Stimulated activated CD4-positive, alpha-beta T cell treated with anti-CD3 and anti-CD28 coated beads, TNF-alpha, amount 100 ng/mL, for 1 hour (primary cell): ENCODE measurements at regions not wholly inside any gene's neighbourhood (a gene's known extent, or its start where the extent isn't known, plus 50 kb on each side); places are given as distances from the start of the nearest gene placed in this dataset.
"Not testable (repeated sequence)": the region's sequence is repeated elsewhere in the genome, so short reads cannot be mapped to it uniquely, and the experiment has no call there.

Source experiments
- DNase-seq, 3 donors: peaks; one replicate each; pipeline ENCODE4 v3.0.0-alpha.2; 2020; ENCODE audit warnings: low read depth in 3 of 3, low spot score in 1 of 3

DNA sequence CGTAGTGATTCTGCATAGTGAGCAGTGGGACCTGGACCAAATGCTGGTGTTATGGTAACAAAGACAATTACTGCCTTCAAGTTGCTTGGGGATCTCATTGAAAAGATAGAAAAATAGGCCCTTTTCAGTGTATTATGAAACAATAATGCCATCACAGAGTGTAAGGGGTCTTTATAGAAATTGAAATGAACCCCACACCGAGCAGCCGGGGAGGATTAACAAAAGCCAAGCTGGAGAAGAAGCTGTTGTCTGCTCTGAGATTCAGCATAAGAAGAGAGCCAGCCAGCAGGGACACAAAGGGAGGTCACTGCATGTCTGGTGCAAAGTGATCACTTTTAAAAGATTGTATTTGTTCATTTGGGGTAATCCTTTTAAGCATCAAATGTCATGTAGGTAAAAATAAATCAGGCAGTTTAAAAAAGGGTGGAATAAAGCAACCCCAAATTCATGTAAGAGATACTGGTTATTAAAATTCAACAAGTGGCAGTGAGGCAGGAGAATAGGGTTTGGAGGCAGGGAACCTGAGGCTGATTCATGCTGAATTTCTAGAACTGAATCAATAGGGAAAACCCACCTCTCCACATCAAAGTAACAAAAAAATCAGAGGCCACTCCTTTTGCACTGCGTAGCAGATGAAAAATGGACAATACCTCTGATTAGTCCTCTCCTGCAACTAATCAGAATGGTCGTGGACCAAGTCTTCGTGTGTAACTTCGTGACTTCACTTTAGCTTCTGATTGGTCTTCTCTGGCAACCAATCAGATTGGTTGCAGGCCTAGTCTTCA, 1548.3 kb upstream of the SLC10A2 start:
- DNase-seq: no peak

DNA sequence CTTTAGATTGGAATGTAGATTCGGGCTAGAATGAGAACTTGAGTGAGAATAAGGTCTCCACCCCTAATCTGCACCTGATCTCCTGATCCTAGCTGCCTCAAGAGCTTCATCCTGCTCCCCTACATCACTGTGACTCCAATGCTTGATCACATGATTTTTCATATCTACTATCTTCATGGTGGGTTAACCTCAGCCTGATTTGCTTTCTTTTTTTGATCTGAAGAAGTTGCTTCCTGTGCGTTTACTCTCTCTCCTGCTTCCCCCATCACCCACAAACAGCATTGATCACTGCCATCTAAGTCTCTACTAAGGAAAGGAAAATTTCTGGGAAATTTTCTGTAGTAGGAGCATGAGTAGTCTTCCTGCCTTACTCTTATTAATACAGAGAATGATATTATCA, 1542.1 kb upstream of the SLC10A2 start:
- DNase-seq: no peak

DNA sequence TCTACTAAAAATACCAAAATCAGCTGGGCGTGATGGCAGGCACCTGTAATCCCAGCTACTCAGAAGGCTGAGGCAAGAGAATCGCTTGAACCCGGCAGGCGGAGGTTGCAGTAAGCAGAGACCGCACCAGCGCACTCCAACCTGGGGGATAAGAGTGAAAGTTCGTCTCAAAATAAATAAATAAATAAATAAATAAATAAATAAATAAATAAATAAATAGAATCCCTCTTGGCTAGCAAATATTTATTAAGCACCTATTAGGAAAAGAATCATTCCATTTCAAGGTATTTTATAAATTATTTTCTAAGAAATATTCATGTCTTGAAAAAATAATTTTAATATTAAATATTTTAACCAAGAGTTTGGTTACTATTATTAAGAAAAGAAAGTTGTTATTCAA, 1539.2 kb upstream of the SLC10A2 start:
- DNase-seq: not testable (repeated sequence)

DNA sequence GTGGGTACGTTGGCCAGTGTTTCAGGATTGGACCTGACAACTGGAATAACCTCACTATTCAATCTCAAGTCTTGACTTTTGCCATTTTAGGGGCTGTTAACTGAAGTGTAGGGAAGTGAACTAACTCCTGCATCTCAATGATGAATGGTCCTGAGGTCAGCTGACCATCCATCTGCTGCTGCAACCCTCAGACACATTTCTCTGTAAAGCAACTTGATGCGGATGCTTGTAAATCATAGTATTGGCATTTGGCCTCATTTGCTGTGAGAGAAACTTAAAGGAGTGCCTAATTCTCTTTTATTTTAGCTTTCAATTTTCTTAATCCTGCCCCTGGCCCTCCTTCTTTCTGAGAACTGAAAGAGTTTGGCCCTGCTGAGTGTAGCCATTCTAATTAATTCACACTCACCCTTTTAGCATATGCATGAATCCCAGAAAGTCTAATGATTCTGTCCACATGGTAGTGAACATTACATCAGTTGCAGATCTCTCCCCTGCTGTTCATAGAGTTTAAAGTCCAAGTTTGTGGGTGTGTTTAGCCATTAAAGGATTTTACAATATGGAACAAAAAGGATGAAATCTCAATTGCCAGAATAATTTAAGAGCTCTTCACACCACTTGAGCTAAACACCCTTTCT, 1531.4 kb upstream of the SLC10A2 start:
- no peak for DNase-seq

DNA sequence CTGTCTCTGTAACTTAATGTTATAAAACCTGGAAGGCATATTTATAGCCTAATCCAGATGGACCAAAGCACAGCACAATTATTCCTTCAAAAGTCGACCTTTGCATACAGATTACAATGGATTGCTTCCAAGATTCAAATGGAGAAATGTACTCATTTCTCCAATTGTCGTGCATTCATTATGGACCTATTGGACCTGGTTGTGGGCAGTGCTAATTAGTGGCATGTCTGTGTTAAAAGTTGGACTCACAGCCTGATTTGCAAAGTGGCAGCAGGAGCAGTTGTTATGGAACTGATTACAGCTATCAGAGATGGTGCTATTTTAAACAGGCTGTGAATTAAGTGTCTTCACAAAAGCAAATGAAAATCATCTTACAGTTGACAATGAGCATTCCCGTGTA, 1529.3 kb upstream of the SLC10A2 start:
- no peak for DNase-seq

DNA sequence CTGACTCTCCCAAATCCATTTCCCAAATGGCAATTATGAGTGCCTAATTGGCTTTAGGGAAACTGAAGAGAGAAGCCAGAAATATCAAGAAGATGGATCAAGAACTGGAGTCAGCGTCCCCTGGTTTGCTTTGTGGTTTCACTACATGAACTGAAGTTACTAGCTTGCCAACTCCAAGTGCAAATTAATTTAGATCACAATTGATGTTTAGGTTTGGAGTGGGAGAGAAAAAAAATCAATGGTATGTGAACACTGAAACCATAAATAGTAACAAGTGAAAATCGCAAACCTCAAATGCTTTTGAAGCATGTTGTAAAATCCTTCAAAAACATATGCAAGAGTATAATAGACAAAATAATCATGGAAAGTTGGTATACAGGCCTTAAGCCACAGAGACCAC, 1528.6 kb upstream of the SLC10A2 start:
- DNase-seq: no peak

DNA sequence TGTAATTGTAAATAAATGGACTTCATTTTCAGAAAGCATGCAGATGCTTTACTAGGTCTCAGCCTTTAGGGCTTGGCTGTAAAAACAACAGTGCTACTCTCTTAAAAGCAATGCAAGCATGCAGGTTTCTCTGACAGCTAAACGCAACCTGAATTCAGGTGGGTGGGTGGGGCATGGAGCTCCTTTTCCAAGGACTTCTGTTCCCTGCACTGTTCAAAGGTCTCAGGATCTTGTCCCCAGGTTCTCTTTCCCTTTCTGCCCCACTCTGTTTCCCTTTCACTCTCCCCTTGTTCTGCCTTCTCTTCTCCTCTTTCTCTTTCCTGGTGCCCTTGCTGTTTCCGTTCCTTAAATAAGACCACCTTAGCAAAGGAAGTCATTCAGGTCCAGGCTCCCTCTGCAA, 1527.5 kb upstream of the SLC10A2 start:
- no peak for DNase-seq

DNA sequence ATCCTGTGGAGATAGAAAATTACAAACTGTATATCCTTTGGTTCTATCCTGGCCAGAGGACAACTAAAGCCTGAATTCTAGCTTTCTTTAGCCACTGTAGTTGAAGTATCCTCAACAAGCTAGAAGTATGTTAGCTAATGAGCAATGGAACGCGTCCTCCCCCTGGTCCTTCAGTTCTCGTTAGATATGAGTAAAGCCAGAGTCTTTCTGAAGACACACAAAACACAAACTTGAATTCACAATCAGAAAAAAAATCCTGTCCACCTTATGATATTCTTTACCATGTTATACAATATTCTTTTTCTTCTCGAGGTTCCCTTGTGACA, 1527.0 kb upstream of the SLC10A2 start:
- DNase-seq: no peak

DNA sequence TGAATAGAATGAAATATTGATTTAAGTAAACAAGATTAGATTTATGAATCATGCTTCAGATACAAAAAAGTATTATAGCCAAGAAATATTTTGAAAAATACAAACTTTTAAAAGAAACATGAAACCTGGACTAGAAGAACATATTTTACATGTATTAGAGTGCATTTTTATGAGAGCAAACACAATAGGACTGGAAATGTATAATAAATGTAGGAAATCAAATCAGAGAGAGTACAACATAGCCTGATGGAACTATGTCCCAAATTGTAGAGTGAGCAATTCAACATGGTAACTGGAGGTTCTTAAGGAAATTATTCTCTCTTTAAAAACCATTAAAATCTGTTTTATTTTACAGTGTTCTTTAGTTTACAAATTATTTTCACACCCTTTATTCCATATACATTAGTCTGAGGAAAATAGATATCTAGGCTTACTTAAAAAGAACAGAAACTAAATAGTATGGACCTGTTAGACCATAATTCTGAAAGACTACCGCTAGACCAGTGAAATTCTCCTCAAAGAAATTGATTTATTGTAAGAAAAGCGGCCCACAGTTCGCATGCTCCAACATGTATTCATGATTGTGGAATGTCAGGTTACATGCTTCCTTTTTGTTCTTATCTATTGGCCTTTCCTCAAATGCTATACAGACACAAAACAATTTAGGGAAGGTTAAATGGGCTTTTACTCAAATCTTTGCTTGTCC, 1526.5 kb upstream of the SLC10A2 start:
- DNase-seq: no peak

DNA sequence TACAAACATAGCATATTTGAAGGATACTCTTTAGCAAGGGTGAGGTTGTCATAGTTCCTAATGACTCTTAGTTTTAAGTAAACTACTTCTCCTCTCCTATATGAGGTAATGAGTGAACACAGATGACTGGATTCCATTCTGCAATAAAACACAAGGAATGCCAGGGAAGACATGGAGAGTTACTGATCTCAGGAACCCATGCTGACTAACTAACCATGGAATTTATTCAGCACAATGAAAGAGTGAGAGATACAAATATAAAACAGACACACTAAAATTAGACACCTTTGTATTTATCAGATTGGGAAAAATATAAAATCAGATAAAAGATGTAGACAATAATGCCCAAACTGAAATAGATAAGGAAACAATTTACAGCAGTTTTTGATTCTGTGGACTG, 1525.9 kb upstream of the SLC10A2 start:
- no peak for DNase-seq

DNA sequence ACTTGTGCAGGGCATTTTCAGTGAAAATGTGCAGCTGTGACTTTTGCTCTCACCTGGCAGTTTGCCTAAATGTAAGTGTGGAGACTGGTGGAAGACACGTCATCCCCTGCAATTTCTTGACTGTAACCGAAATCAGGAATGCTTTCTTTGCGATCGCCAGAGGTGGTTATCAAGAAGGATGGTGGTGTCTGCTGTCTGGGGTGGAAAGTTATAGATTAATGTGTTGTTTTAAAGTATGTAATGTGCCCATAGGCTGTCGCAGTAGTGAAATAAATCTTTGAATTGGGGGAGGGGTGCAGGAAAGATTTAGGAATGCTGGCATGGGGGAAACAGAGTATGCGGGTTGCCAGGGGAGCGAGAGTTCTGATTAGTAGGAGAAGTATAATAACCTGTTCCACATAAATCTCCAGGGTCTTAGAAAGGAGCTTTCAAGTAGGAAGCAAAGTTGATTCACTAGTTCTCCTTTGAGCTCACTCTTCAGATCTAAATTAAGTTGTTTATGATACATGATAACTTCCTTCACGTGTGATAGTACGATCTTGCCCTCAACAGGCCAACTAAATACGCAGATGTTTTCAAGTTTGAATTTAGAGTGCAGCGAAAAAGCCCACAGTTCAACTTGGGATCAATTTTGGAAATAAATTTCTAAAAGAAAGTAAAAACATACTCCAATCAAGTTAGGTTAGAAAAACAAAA, 1520.0 kb upstream of the SLC10A2 start:
- no peak for DNase-seq

DNA sequence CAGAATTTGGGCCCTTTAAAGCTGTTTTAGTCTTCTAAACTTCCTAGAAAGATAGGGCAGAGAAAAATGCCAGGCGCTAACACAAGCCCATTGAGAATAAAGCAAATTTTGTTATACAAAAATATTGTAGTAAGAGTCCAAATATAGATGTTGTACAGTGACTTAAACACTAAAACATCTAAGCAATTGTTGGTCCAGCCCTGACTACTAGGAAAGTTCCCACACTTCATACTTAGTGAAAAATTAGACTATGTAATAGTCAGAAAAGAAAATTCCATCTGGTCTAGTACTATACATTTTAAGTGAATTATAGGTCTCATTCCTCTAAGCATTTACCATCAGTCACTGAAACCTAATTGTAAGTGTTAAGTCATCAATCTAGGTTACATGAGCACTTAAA, 1518.3 kb upstream of the SLC10A2 start:
- no peak for DNase-seq

DNA sequence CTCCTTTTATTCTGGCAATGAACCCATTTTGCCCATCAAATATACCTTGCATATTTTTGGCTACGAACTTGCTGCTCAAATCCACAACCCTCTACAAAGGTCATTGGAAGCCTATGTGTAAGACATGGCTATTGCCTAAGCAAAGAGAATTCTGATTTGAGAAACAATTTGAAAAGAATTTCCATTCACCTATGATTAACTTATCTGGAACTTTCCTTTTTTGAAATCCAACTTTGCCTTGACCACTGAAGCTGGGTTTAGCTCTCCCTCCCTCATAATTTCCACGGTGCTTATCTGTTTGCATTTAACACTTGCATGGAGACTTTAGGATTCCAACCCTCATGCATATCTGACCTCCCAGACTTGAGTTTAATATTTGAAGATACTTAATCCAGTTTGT, 1514.7 kb upstream of the SLC10A2 start:
- DNase-seq: no peak

DNA sequence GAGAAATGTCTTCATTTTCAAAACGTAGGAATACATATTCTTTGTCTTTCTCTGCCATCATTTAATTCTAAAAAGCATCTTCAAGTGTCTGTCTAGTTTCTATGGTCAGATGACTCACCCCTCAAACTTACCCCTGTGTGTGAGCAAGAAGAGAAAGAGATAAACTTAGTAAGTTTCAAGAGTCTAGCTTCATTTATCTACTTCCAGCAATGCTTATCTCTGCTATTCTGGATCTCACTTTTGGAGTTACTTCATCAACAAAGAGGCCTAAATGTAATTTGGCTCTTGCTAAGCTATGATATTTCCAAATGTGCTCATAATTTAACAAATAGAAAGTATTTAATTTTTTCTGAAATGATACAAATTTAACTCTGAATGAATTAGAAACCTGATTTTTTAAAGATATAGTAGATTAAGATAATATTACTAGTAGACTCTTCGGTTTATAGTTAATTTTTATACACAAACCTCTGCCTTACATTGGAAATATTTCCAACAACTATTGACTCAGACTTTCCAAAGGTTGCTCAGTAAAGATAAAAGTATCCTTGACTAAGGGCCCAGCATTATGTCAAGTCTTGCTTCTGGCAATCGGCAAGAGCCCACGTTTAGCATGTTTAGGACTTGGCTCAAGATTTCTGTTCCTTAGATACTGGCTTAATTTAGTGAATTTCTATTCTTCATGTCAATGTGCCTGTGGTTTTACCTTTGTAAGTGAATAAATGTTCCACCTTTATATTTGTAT, 1511.0 kb upstream of the SLC10A2 start:
- DNase-seq: no peak

DNA sequence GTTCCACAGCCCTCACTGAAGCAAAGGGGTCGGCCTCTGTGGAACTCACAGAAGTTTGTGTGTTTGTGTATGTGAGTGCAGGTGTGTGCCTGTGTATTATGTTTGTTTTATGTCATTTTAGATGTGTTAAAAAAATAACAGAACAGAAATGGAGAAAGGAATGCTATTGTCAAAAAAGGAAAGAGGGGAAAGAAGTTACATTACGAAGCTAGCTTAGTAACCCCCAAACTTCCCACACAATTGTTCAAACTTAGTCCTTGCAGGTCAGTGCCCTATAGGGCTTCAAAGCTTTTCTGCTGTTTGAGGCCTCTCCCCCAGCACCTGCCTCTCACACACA, 1505.6 kb upstream of the SLC10A2 start:
- DNase-seq: no peak

DNA sequence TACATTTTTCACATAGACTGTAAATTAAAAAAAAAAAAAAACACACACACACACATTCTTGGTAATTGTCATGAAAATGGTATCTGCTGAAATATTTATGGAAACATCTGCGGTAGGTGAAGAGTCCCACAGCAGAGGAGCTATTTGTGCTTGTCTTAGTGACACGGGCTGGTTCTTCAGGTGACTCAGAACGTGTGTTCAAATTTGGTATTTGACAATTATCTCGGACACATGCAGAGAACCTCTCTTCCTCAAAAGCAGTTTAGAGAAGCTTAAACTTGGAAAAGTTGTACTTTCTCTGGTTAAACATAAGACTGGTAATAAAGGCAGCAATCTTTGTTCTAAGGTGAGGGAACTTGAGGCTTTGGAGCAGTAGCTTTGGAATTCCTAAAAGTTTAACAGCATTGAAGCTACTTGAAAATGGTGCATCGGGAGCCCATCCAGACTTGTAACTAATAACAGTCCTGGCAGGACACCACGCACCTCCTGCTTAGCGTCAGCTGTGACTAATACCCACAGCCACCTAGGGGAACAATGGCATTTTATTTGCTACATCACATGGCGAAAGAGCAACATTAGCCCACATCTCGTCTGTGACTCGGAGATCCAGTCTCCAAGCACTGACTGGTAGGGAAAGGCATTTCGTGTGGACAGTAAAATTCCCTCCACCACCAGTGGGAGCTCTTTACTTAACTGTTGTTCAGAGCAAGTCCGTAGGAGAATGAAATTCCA, 1505.1 kb upstream of the SLC10A2 start:
- DNase-seq: no peak

DNA sequence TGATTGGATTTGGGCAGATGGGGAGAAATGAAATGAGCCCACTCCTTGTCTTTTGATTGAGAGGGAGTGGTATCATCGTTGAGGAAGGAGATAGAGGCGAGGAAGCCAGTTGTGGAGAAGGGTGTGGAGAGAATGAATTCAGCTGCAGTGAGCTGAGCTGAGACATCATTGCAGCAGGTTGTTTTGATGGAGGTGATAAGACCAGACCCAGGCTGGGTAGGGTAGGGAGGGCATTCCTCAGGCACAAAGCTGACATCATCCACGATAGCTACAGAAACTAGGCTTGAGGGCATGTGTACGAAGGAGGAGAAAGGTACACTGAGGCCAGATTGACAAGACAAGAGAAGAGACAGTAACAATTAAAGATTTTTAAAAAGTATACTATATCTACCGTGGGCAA, 1500.9 kb upstream of the SLC10A2 start:
- no peak for DNase-seq

DNA sequence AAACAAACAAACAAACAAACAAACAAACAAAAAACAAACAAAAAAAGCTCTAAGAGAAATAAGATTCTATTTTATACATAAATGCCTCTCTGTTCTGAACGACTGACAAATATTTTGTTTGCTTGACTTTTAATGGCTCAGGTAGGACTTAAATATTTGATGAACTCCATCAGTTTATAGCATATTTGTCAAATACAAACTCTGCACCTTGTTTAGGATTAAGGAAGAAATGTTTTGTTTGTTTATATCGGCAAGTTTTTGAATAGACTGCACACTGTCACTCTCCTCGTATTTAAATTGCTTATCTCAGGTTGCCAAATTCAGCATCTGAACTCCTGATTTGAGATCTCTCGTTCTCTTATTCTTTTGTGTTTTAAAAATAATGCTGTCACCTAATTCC, 1499.7 kb upstream of the SLC10A2 start:
- DNase-seq: no peak

DNA sequence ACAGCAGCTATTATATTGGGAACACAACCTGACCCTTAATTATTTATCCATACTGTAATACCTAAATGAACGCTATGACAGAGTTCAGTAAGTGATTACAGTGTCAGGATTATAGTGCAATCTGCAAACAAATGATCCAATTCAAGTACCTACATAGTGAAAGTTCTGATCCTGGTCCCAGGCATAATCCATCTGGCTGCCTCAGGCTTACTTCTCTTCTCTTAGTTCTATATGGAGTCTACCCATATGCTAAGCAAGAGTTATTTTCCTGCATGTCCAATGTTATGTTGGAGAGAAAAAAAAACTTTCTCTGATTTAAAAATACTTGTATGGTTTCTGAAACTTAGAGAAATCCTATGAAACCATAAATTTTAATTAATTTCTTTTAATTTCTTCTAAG, 1487.7 kb upstream of the SLC10A2 start:
- no peak for DNase-seq

DNA sequence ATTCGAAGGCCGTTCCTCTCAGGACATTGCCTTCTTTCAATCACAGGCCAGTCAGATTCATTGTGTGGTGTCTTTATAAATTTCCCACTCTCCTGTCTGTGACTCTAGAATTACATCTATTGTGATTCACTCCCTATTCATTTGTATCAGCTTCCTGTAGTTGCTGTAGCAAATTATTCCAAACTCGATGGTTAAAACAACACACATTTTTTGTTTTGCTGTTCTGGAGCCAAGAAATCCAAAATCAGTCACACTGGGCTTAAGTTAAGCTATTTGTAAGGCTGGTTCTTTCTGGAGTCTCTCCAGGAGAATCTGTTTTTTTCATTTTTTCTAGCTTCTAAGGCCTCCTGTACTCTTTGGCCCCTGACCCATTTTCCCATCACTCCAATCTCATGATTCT, 1487.0 kb upstream of the SLC10A2 start:
- DNase-seq: no peak

DNA sequence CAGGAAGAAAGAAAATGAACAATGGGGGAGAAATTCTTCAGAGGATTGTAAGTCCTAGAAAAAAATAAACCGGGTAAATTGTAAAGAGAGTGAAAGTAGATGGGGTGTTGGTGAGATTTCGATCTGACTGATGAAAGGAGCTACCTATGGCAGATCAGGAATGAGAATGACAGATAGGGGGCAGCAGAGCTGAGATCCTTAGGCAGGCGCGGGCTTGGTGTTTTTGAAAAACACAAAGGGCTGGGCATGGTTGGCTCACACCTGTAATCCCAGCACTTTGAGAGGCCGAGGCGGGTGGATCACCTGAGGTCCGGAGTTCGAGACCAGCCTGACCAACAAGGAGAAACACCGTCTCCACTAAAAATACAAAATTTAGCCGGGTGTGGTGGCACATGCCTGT, 1468.6 kb upstream of the SLC10A2 start:
- DNase-seq: no peak
